K562 (cell line): ENCODE measurements at regions not wholly inside any gene's neighbourhood (a gene's known extent, or its start where the extent isn't known, plus 50 kb on each side); places are given as distances from the start of the nearest gene placed in this dataset.

ENCODE experiments used
- ATAC-seq: fragments of 200-7000 bp; cut with Tn5 transposase; 3 replicates; pipeline ENCODE4 v1.9.1; 2020; ENCODE audit warnings: moderate library complexity
- BruUV-seq: library from RNA; stranded (reverse); fragments of 400-500 nt; replicated peaks from 2 replicates; lab custom pipeline; 2021; lab: Mats Ljungman, UMichigan
- CTCF ChIA-PET: fragments of 300-600 bp; formaldehyde crosslinking; extraction: SDS; loops from one replicate; lab custom pipeline; 2021; ENCODE audit warnings: low intra/inter-chr PET ratio; lab: Yijun Ruan, JAX
- POLR2A ChIA-PET: fragments of 300-600, 350-650 bp; sonication (Branson Sonifier 250); formaldehyde crosslinking; extraction: SDS; loops from one replicate; lab custom pipeline; 2021; ENCODE audit warnings: antibody characterized with exemption, inconsistent platforms; lab: Yijun Ruan, JAX
- DNase-seq, 4 experiments: peaks; one replicate each; pipeline versions ENCODE4 v3.0.0 to v3.0.0-alpha.2; 2011 to 2018; ENCODE audit warnings: low spot score in 3 of 4, mixed read lengths in 3 of 4; ENCODE audit errors: extremely low read depth in 1 of 4
- FAIRE-seq: peaks from 2 replicates; lab custom pipeline; 2011; peaks lifted over from hg19 to GRCh38; lab: Jason Lieb, UNC
- H2AFZ ChIP-seq: 2 replicates; pipeline ENCODE4 v1.6.0; 2011; ENCODE audit warnings: low read depth, low read length, control low read depth, inconsistent platforms
- H3K27ac ChIP-seq: fragments of 200-600 bp; 3 replicates; pipeline ENCODE4 v1.8.0; 2011; ENCODE audit warnings: low read depth, mild to moderate bottlenecking, control low read depth, inconsistent platforms, low read length, moderate library complexity, mixed read lengths; ENCODE audit errors: extremely low read depth
- H3K27me3 ChIP-seq, 2 experiments: fragments of 300-600 bp in 1 of 2; 2 replicates in 1 of 2; 3 replicates in 1 of 2; pipeline versions ENCODE4 v1.6.0 to v1.8.0; 2011; ENCODE audit warnings: inconsistent platforms in 2 of 2, low read length in 2 of 2, mild to moderate bottlenecking in 1 of 2, mixed read lengths in 1 of 2, moderate library complexity in 1 of 2; ENCODE audit not compliant: control insufficient read depth in 2 of 2, insufficient read depth in 2 of 2
- H3K36me3 ChIP-seq: fragments of 300-600 bp; 3 replicates; pipeline ENCODE4 v1.8.0; 2011; ENCODE audit warnings: mild to moderate bottlenecking, low read length, inconsistent platforms; ENCODE audit not compliant: control insufficient read depth, insufficient read depth
- H3K4me1 ChIP-seq, 2 experiments: fragments of 200-600 bp in 1 of 2; replicated peaks in 1 of 2; 2 replicates in 1 of 2; 3 replicates in 1 of 2; pipeline versions ENCODE4 v1.5.1 to v1.8.0; 2011; ENCODE audit warnings: inconsistent platforms in 2 of 2, low read length in 2 of 2, mild to moderate bottlenecking in 1 of 2, mixed read lengths in 1 of 2, moderate library complexity in 1 of 2; ENCODE audit not compliant: control insufficient read depth in 2 of 2, insufficient read depth in 2 of 2
- H3K4me2 ChIP-seq: 2 replicates; pipeline ENCODE4 v1.6.1; 2011; ENCODE audit warnings: low read length, control low read depth, inconsistent platforms, mixed read lengths; ENCODE audit not compliant: insufficient read depth
- H3K4me3 ChIP-seq: fragments of 200-600 bp; sonication (generic), shearing (Covaris generic); 2 replicates; pipeline ENCODE4 v1.5.1; 2016; ENCODE audit warnings: control low read depth, inconsistent platforms
- H3K79me2 ChIP-seq: fragments of 200-600 bp; 3 replicates; pipeline ENCODE4 v1.8.0; 2011; ENCODE audit warnings: low read length, inconsistent platforms; ENCODE audit not compliant: control insufficient read depth, insufficient read depth
- H3K9ac ChIP-seq, 2 experiments: 2 replicates each; pipeline versions ENCODE4 v1.6.0 to v1.6.1; 2011; ENCODE audit warnings: low read depth in 2 of 2, low read length in 2 of 2, control low read depth in 1 of 2, inconsistent platforms in 1 of 2, mild to moderate bottlenecking in 1 of 2, mixed read lengths in 1 of 2; ENCODE audit not compliant: insufficient read depth in 1 of 2
- H3K9me1 ChIP-seq: one replicate; pipeline ENCODE4 v1.6.0; 2011; ENCODE audit warnings: inconsistent platforms, mild to moderate bottlenecking, low read length, moderate library complexity; ENCODE audit not compliant: control insufficient read depth, insufficient read depth
- H3K9me3 ChIP-seq: replicated peaks from 2 replicates; pipeline ENCODE4 v1.5.1; 2011; ENCODE audit warnings: low read depth, low read length, inconsistent platforms; ENCODE audit not compliant: control insufficient read depth, insufficient read depth
- H4K20me1 ChIP-seq: replicated peaks from 2 replicates; pipeline ENCODE4 v1.6.1; 2011; ENCODE audit warnings: low read length, inconsistent platforms, mixed read lengths; ENCODE audit not compliant: control insufficient read depth, insufficient read depth
- HOXB6 ChIP-seq: fragments of 250-450 bp; sonication (Bioruptor Pico); IDR thresholded peaks from 2 replicates; pipeline ENCODE4 v1.5.1; 2022; ENCODE audit warnings: mild to moderate bottlenecking, borderline replicate concordance
- MEIS2 ChIP-seq: fragments of 450-650 bp; IDR thresholded peaks from 2 replicates; pipeline ENCODE4 v1.6.1; 2014; ENCODE audit warnings: mild to moderate bottlenecking; ENCODE audit not compliant: partially characterized antibody
- SNRNP70 ChIP-seq: fragments of 200-400 bp; formaldehyde crosslinking; optimal IDR thresholded peaks from 2 replicates; pipeline ENCODE3; 2017; ENCODE audit warnings: low read depth, low read length
- WGBS: fragments of 100-300 bp; shearing (Covaris generic); methylation state at CpG from one replicate; pipeline ENCODE4 v1.1.6; 2016; ENCODE audit warnings: low coverage, mixed read lengths; ENCODE audit not compliant: insufficient coverage; ENCODE audit errors: missing lambda C conversion rate; 5-methylcytosine and 5-hydroxymethylcytosine counted together
- in situ Hi-C: fragments of 300-500 bp; cut with MboI; formaldehyde crosslinking; loops from 4 replicates; pipeline ENCODE4 v1.15.0; 2018; ENCODE audit warnings: inconsistent platforms, mixed read lengths
- intact Hi-C: fragments of 100-400 bp; cut with micrococcal nuclease; formaldehyde crosslinking; loops from 2 replicates; pipeline ENCODE4 v1.14.2; 2022
- TF ChIP-seq, protein P1 (sequence below): sonication (generic); formaldehyde crosslinking; IDR thresholded peaks from 2 replicates; pipeline ENCODE4 v1.8.0; 2023; ENCODE audit warnings: mild to moderate bottlenecking, missing genetic modification reagents

DNA sequence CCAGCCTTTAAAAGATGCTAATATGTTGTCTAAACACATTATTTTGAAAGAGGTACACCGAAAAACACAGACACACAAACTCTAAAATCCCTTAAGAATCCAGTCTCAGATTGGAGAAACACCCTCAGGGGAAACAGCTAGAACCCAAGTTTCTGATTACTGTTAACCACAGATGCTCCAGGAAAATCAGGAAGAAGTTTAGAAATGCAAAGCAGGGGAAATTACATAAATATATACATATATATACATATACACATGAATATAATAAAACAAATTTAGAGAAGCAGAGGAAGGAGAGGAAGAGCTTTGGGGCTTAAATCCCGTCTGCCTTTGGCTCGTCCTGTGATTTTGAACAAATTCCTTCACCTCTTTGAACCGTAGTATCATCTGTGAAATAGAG, 73.2 kb upstream of the KLF4 start:
- POLR2A ChIA-PET: interaction anchor here (0.5 to 1.2 kb wide), 3 partner anchors 9 to 493 kb away, joined by 3 to 5 read pairs (median 3); no protein-coding TSS in a partner anchor
- in situ Hi-C loops: no loop called here
- Histone ChIP-seq H3K9me3 (no peaks in the 10 kb centered on the region), H3K9ac (no peak overlapping the region)
- TF ChIP-seq HOXB6 (CRISPR knock-in tag) (no peak), MEIS2 (peak; percentile 10), SNRNP70 (no peak)
- TF ChIP-seq, protein P1, sequence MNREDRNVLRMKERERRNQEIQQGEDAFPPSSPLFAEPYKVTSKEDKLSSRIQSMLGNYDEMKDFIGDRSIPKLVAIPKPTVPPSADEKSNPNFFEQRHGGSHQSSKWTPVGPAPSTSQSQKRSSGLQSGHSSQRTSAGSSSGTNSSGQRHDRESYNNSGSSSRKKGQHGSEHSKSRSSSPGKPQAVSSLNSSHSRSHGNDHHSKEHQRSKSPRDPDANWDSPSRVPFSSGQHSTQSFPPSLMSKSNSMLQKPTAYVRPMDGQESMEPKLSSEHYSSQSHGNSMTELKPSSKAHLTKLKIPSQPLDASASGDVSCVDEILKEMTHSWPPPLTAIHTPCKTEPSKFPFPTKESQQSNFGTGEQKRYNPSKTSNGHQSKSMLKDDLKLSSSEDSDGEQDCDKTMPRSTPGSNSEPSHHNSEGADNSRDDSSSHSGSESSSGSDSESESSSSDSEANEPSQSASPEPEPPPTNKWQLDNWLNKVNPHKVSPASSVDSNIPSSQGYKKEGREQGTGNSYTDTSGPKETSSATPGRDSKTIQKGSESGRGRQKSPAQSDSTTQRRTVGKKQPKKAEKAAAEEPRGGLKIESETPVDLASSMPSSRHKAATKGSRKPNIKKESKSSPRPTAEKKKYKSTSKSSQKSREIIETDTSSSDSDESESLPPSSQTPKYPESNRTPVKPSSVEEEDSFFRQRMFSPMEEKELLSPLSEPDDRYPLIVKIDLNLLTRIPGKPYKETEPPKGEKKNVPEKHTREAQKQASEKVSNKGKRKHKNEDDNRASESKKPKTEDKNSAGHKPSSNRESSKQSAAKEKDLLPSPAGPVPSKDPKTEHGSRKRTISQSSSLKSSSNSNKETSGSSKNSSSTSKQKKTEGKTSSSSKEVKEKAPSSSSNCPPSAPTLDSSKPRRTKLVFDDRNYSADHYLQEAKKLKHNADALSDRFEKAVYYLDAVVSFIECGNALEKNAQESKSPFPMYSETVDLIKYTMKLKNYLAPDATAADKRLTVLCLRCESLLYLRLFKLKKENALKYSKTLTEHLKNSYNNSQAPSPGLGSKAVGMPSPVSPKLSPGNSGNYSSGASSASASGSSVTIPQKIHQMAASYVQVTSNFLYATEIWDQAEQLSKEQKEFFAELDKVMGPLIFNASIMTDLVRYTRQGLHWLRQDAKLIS (CRISPR knock-in tag): no peak
- TF ChIP-seq, all 486 proteins: peak for 1
- Histone ChIP-seq H3K79me2 (no peaks in the 10 kb centered on the region), H3K27ac (no peak overlapping the region), H3K36me3 (no peaks in the 10 kb centered on the region), H3K4me3 (no peak overlapping the region), H4K20me1 (no peaks in the 10 kb centered on the region; the same call in 1 of the 2 replicates), H3K4me2 (no peak overlapping the region), H3K27me3 (peaks cover 2 to 9% of the 10 kb centered on the region in 2 experiments; a peak in 4 of 5 replicates), H3K9me1 (no peaks in the 10 kb centered on the region), H2AFZ (no peak overlapping the region), H3K4me1 (no peaks in the 10 kb centered on the region)
- no peak for DNase-seq
- no peak for ATAC-seq
- CTCF ChIA-PET: no interaction called here
- intact Hi-C loops: no loop called here
- no peak for FAIRE-seq
- BruUV-seq: no TSS peak
- 2% methylated on average over 4 of the region's 4 CpGs for WGBS
